ENCODE measurements at regions not wholly inside any gene's neighbourhood (a gene's known extent, or its start where the extent isn't known, plus 50 kb on each side); places are given as distances from the start of the nearest gene placed in this dataset.

DNA sequence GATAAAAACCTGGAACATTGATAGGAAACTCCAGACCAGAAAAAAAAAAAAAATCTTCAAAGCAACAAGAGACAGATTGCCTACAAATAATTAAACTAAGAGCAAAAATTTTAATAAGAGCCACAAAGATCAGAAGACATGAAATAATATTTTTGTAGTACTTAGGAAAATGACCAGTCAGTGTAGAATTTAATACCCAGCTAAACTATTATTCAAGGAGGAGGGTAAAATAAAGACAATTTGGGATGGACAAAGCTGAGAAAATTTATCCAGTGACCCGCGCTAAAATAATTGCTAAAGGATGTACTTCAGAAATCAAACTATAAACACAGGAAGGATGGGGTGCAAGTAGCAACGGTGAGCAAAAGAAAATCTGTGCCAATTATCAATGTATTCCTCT, 133.2 kb downstream of the AQP9 start:
- TF ChIP-seq EED (CRISPR knock-in tag; IDR thresholded peaks at IDR 0.05) (no peak), ZBTB21 (CRISPR knock-in tag; IDR thresholded peaks at IDR 0.05) (no peak), POLR2AphosphoS5 (IDR thresholded peaks at IDR 0.05; ENCODE audit: low read depth, low read length) (no peak), FOXA3 (CRISPR knock-in tag; IDR thresholded peaks at IDR 0.05) (no peak)
- TF ChIP-seq, protein P1, sequence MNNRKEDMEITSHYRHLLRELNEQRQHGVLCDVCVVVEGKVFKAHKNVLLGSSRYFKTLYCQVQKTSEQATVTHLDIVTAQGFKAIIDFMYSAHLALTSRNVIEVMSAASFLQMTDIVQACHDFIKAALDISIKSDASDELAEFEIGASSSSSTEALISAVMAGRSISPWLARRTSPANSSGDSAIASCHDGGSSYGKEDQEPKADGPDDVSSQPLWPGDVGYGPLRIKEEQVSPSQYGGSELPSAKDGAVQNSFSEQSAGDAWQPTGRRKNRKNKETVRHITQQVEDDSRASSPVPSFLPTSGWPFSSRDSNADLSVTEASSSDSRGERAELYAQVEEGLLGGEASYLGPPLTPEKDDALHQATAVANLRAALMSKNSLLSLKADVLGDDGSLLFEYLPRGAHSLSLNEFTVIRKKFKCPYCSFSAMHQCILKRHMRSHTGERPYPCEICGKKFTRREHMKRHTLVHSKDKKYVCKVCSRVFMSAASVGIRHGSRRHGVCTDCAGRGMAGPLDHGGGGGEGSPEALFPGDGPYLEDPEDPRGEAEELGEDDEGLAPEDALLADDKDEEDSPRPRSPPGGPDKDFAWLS (CRISPR knock-in tag; IDR thresholded peaks at IDR 0.05; ENCODE audit: borderline replicate concordance), result no peak
- TF ChIP-seq, protein P2, sequence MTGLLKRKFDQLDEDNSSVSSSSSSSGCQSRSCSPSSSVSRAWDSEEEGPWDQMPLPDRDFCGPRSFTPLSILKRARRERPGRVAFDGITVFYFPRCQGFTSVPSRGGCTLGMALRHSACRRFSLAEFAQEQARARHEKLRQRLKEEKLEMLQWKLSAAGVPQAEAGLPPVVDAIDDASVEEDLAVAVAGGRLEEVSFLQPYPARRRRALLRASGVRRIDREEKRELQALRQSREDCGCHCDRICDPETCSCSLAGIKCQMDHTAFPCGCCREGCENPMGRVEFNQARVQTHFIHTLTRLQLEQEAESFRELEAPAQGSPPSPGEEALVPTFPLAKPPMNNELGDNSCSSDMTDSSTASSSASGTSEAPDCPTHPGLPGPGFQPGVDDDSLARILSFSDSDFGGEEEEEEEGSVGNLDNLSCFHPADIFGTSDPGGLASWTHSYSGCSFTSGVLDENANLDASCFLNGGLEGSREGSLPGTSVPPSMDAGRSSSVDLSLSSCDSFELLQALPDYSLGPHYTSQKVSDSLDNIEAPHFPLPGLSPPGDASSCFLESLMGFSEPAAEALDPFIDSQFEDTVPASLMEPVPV (CRISPR knock-in tag; IDR thresholded peaks at IDR 0.05), result no peak
- TF ChIP-seq, protein P3, sequence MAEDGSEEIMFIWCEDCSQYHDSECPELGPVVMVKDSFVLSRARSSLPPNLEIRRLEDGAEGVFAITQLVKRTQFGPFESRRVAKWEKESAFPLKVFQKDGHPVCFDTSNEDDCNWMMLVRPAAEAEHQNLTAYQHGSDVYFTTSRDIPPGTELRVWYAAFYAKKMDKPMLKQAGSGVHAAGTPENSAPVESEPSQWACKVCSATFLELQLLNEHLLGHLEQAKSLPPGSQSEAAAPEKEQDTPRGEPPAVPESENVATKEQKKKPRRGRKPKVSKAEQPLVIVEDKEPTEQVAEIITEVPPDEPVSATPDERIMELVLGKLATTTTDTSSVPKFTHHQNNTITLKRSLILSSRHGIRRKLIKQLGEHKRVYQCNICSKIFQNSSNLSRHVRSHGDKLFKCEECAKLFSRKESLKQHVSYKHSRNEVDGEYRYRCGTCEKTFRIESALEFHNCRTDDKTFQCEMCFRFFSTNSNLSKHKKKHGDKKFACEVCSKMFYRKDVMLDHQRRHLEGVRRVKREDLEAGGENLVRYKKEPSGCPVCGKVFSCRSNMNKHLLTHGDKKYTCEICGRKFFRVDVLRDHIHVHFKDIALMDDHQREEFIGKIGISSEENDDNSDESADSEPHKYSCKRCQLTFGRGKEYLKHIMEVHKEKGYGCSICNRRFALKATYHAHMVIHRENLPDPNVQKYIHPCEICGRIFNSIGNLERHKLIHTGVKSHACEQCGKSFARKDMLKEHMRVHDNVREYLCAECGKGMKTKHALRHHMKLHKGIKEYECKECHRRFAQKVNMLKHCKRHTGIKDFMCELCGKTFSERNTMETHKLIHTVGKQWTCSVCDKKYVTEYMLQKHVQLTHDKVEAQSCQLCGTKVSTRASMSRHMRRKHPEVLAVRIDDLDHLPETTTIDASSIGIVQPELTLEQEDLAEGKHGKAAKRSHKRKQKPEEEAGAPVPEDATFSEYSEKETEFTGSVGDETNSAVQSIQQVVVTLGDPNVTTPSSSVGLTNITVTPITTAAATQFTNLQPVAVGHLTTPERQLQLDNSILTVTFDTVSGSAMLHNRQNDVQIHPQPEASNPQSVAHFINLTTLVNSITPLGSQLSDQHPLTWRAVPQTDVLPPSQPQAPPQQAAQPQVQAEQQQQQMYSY (CRISPR knock-in tag; IDR thresholded peaks at IDR 0.05), result no peak
